ENCODE measurements at regions not wholly inside any gene's neighbourhood (a gene's known extent, or its start where the extent isn't known, plus 50 kb on each side); places are given as distances from the start of the nearest gene placed in this dataset.
"Not testable (repeated sequence)": the region's sequence is repeated elsewhere in the genome, so short reads cannot be mapped to it uniquely, and the experiment has no call there.

DNA sequence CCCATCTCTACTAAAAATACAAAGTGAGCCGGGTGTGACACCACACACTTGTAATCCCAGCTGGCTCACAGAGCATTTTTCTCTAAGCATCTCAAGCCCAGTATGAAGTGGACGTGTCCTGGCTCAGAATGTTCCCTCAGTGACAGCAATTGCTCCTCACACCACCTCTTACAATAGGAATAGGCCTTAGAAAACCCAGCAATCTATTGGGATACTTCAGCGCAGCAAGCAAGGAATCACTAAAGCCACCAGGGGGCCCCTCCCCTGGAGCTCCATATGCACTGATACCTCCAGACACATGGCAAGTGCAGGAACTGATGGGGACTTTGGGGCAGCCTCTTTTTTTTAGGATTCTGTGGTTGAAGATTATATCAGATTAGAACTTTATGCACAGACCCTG is 82.5 kb upstream of the GOLGA6L6 start:
- TF ChIP-seq, protein P1, sequence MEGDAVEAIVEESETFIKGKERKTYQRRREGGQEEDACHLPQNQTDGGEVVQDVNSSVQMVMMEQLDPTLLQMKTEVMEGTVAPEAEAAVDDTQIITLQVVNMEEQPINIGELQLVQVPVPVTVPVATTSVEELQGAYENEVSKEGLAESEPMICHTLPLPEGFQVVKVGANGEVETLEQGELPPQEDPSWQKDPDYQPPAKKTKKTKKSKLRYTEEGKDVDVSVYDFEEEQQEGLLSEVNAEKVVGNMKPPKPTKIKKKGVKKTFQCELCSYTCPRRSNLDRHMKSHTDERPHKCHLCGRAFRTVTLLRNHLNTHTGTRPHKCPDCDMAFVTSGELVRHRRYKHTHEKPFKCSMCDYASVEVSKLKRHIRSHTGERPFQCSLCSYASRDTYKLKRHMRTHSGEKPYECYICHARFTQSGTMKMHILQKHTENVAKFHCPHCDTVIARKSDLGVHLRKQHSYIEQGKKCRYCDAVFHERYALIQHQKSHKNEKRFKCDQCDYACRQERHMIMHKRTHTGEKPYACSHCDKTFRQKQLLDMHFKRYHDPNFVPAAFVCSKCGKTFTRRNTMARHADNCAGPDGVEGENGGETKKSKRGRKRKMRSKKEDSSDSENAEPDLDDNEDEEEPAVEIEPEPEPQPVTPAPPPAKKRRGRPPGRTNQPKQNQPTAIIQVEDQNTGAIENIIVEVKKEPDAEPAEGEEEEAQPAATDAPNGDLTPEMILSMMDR (IDR thresholded peaks at IDR 0.05; ENCODE audit: insufficient read depth in 1 of 2, low read depth in 1 of 2, low read length in 1 of 2, severe bottlenecking in 1 of 2, unreplicated experiment in 1 of 2), result peak in 1 of 2 experiments; percentile 37
- H3K9me3 ChIP-seq; H3K4me3 Mint-ChIP-seq (ENCODE audit: unreplicated experiment); H3K27me3 ChIP-seq (replicated peaks; ENCODE audit: control insufficient read depth, insufficient read depth, low read length); intact Hi-C loops (cut with micrococcal nuclease; ENCODE audit: unreplicated experiment); H3K4me1 ChIP-seq; H3K27me3 Mint-ChIP-seq (ENCODE audit: insufficient read depth, unreplicated experiment); BruUV-seq (replicated peaks); POLR2A ChIA-PET; H3K27ac Mint-ChIP-seq (ENCODE audit: unreplicated experiment); H3K36me3 Mint-ChIP-seq (ENCODE audit: insufficient read depth, unreplicated experiment); CTCF ChIA-PET; H3K9me3 Mint-ChIP-seq (ENCODE audit: unreplicated experiment); H3K4me1 Mint-ChIP-seq (ENCODE audit: low read depth, unreplicated experiment); H3K36me3 ChIP-seq (ENCODE audit: control insufficient read depth, insufficient read depth, low read length); H3K4me3 ChIP-seq (ENCODE audit: low read depth, low read length): not testable (repeated sequence)
- peak; percentile 54 to 63 for DNase-seq

DNA sequence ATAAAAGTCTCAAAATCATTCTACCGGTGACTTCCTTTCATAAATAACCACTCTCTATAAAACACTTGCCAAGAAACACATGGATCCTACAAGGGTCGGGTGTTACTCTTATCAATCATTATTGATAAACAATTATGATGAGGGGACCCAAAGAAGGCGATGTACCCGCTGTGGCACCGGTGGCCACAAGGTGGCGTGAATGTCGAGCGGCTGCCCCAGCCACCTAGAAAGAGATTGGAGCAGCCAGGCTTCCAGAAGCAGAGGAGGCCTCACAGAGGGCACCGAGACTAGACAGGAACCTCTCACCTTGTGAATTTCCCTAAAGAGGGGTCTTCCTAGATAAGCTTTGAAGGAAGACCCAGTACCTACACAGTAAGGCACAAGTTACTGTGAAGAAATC is 80.5 kb upstream of the GOLGA6L6 start:
- H3K4me1 ChIP-seq; H3K36me3 ChIP-seq (ENCODE audit: control insufficient read depth, insufficient read depth, low read length); H3K27me3 Mint-ChIP-seq (ENCODE audit: insufficient read depth, unreplicated experiment); H3K4me3 Mint-ChIP-seq (ENCODE audit: unreplicated experiment); H3K4me1 Mint-ChIP-seq (ENCODE audit: low read depth, unreplicated experiment); H3K27ac Mint-ChIP-seq (ENCODE audit: unreplicated experiment); H3K27me3 ChIP-seq (replicated peaks; ENCODE audit: control insufficient read depth, insufficient read depth, low read length); H3K9me3 Mint-ChIP-seq (ENCODE audit: unreplicated experiment); CTCF ChIA-PET; H3K9me3 ChIP-seq; H3K36me3 Mint-ChIP-seq (ENCODE audit: insufficient read depth, unreplicated experiment); intact Hi-C loops (cut with micrococcal nuclease; ENCODE audit: unreplicated experiment); BruUV-seq (replicated peaks); DNase-seq; H3K4me3 ChIP-seq (ENCODE audit: low read depth, low read length); POLR2A ChIA-PET: not testable (repeated sequence)

DNA sequence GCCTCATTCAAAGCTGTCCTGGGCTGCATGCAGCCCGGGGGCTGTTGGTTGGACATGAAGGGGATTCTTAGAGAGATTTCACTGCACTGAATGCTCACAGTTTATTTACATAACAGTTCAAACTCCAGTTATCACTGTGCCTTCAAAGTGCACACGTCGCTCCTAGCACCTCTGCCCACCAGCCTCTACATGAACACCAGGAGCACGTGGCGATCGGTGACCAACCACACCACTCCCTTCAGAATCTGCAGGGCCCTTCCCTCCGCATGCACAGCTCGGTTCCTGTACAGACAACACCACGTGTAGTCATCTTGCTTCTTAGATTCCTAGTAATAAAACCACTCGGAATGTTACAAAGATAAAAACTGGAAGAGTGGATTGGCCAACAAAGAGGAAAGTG is 72.9 kb upstream of the GOLGA6L6 start:
- H3K27ac Mint-ChIP-seq (ENCODE audit: unreplicated experiment); H3K9me3 ChIP-seq; H3K36me3 ChIP-seq (ENCODE audit: control insufficient read depth, insufficient read depth, low read length); H3K27me3 ChIP-seq (replicated peaks; ENCODE audit: control insufficient read depth, insufficient read depth, low read length); BruUV-seq (replicated peaks); DNase-seq; H3K4me1 ChIP-seq; H3K4me3 ChIP-seq (ENCODE audit: low read depth, low read length); H3K4me3 Mint-ChIP-seq (ENCODE audit: unreplicated experiment); H3K9me3 Mint-ChIP-seq (ENCODE audit: unreplicated experiment); H3K4me1 Mint-ChIP-seq (ENCODE audit: low read depth, unreplicated experiment); H3K36me3 Mint-ChIP-seq (ENCODE audit: insufficient read depth, unreplicated experiment); POLR2A ChIA-PET; intact Hi-C loops (cut with micrococcal nuclease; ENCODE audit: unreplicated experiment); CTCF ChIA-PET; H3K27me3 Mint-ChIP-seq (ENCODE audit: insufficient read depth, unreplicated experiment): not testable (repeated sequence)

DNA sequence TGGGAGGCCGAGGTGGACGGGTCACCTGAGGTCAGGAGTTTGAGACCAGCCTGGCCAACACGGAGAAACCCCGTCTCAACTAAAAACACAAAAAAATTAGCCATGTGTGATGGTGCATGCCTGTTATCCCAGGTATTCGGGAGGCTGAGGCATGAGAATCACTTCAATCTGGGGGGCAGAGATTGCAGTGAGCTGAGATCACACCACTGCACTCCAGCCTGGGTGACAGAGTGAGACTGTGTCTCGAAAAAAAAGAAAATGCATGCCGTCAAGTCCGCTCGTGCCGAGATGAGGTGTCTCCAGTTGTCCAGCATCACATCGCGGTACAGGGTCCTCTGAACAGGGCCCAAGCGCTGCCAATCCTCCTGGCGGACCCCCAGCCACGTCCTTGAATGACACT is 71.2 kb upstream of the GOLGA6L6 start:
- H3K36me3 ChIP-seq (ENCODE audit: control insufficient read depth, insufficient read depth, low read length); intact Hi-C loops (cut with micrococcal nuclease; ENCODE audit: unreplicated experiment); H3K9me3 ChIP-seq; DNase-seq; H3K4me3 Mint-ChIP-seq (ENCODE audit: unreplicated experiment); H3K27ac Mint-ChIP-seq (ENCODE audit: unreplicated experiment); BruUV-seq (replicated peaks); H3K27me3 Mint-ChIP-seq (ENCODE audit: insufficient read depth, unreplicated experiment); H3K4me1 Mint-ChIP-seq (ENCODE audit: low read depth, unreplicated experiment); POLR2A ChIA-PET; H3K36me3 Mint-ChIP-seq (ENCODE audit: insufficient read depth, unreplicated experiment); H3K4me3 ChIP-seq (ENCODE audit: low read depth, low read length); H3K4me1 ChIP-seq; CTCF ChIA-PET; H3K27me3 ChIP-seq (replicated peaks; ENCODE audit: control insufficient read depth, insufficient read depth, low read length); H3K9me3 Mint-ChIP-seq (ENCODE audit: unreplicated experiment): not testable (repeated sequence)

DNA sequence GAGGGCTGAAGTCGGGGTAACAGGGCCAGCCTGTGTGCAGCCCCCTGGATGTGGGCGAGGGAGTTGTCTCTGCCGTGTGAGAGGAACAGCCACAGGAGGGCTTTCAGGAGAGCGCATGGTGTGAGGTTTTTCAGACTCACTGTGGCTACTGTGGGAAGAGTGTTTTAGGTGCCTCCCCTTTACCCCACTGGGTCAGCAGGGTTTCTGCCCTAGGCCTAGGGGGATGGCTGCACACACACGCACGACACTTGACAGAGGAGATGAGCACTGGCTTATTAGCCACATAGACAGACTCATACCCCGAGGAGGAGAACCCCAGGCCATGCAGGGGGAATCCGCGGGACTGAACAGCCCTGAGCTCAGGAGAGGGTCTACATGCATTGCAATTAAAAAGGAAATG is 70.8 kb upstream of the GOLGA6L6 start:
- H3K9me3 ChIP-seq; H3K36me3 Mint-ChIP-seq (ENCODE audit: insufficient read depth, unreplicated experiment); H3K9me3 Mint-ChIP-seq (ENCODE audit: unreplicated experiment); H3K27ac Mint-ChIP-seq (ENCODE audit: unreplicated experiment); H3K4me1 ChIP-seq; BruUV-seq (replicated peaks); CTCF ChIA-PET; H3K27me3 ChIP-seq (replicated peaks; ENCODE audit: control insufficient read depth, insufficient read depth, low read length); DNase-seq; H3K4me3 Mint-ChIP-seq (ENCODE audit: unreplicated experiment); intact Hi-C loops (cut with micrococcal nuclease; ENCODE audit: unreplicated experiment); POLR2A ChIA-PET; H3K36me3 ChIP-seq (ENCODE audit: control insufficient read depth, insufficient read depth, low read length); H3K4me1 Mint-ChIP-seq (ENCODE audit: low read depth, unreplicated experiment); H3K4me3 ChIP-seq (ENCODE audit: low read depth, low read length); H3K27me3 Mint-ChIP-seq (ENCODE audit: insufficient read depth, unreplicated experiment): not testable (repeated sequence)

DNA sequence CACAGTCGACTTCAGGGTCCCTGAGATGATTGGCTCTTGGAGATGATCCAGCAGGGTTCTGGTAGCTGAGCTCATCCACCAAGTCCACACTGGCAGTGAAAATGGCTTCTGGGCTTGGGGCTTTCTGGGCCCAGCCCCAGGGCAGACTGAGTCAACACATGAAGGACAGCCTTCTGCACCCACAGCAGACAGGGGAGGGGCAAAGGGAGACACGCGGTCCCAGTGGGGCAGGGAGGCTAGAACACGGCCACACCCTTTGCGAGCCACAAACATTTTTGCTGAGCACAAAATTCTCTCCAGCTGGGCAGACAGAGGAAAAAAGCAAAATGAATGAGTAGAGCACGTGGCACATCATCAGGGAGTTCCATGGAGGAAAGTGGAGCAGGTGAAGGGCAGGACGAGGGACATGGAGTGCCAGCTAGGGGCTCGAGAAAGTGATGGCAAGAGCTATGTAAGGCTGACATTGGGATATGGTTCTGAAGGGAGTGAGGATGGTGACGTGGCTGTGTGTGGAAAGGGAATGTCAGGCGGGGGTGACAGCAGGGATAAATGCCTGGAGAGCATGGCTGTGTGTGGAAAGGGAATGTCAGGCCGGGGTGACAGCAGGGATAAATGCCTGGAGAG is 70.2 kb upstream of the GOLGA6L6 start:
- H3K9me3 ChIP-seq; H3K27ac Mint-ChIP-seq (ENCODE audit: unreplicated experiment); H3K36me3 ChIP-seq (ENCODE audit: control insufficient read depth, insufficient read depth, low read length); DNase-seq; CTCF ChIA-PET; H3K4me1 ChIP-seq; H3K4me3 Mint-ChIP-seq (ENCODE audit: unreplicated experiment); H3K4me1 Mint-ChIP-seq (ENCODE audit: low read depth, unreplicated experiment); intact Hi-C loops (cut with micrococcal nuclease; ENCODE audit: unreplicated experiment); H3K36me3 Mint-ChIP-seq (ENCODE audit: insufficient read depth, unreplicated experiment); BruUV-seq (replicated peaks); H3K4me3 ChIP-seq (ENCODE audit: low read depth, low read length); H3K27me3 ChIP-seq (replicated peaks; ENCODE audit: control insufficient read depth, insufficient read depth, low read length); H3K9me3 Mint-ChIP-seq (ENCODE audit: unreplicated experiment); H3K27me3 Mint-ChIP-seq (ENCODE audit: insufficient read depth, unreplicated experiment); POLR2A ChIA-PET: not testable (repeated sequence)

DNA sequence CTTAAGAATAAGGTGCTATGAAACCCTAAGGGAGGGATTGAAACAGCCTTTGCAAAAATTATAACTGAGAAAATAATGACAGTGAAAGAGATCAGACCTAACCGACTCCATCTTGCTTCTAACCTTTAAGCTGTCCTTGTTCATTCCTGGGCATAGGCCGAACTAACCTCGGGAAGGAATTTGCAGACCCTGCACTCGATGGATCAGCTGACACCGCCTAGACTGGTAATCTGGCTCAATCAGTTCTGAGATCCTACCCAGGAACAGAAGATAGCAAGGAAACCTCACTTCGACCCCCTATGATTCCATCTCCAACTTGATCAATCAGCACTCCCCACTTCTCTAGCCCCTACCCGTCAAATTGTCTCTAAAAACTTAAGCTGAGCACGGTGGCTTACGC is 66.6 kb upstream of the GOLGA6L6 start:
- DNase-seq; H3K36me3 ChIP-seq (ENCODE audit: control insufficient read depth, insufficient read depth, low read length); H3K27ac Mint-ChIP-seq (ENCODE audit: unreplicated experiment); CTCF ChIA-PET; H3K4me3 Mint-ChIP-seq (ENCODE audit: unreplicated experiment); H3K9me3 Mint-ChIP-seq (ENCODE audit: unreplicated experiment); POLR2A ChIA-PET; H3K36me3 Mint-ChIP-seq (ENCODE audit: insufficient read depth, unreplicated experiment); H3K27me3 ChIP-seq (replicated peaks; ENCODE audit: control insufficient read depth, insufficient read depth, low read length); H3K27me3 Mint-ChIP-seq (ENCODE audit: insufficient read depth, unreplicated experiment); H3K9me3 ChIP-seq; H3K4me1 Mint-ChIP-seq (ENCODE audit: low read depth, unreplicated experiment); intact Hi-C loops (cut with micrococcal nuclease; ENCODE audit: unreplicated experiment); BruUV-seq (replicated peaks); H3K4me1 ChIP-seq; H3K4me3 ChIP-seq (ENCODE audit: low read depth, low read length): not testable (repeated sequence)

All from Caco-2 (cell line).